PFSK-1 (cell line): ENCODE measurements at regions not wholly inside any gene's neighbourhood (a gene's known extent, or its start where the extent isn't known, plus 50 kb on each side); places are given as distances from the start of the nearest gene placed in this dataset.

Experiments used
- FOXP2 ChIP-seq: optimal IDR thresholded peaks from 2 replicates; pipeline ENCODE3; 2011; ENCODE audit warnings: borderline replicate concordance, control low read depth, inconsistent platforms; ENCODE audit not compliant: insufficient read depth; ENCODE audit errors: extremely low read length, extremely low read depth
- POLR2AphosphoS5 ChIP-seq: IDR thresholded peaks from 2 replicates; pipeline ENCODE4 v1.6.1; 2012; ENCODE audit warnings: low read depth, mild to moderate bottlenecking, control low read depth, low read length, moderate library complexity
- REST ChIP-seq, 2 experiments: IDR thresholded peaks; 2 replicates each; pipeline versions ENCODE4 v1.6.1 to v1.8.0; 2011 to 2012; ENCODE audit warnings: low read depth in 2 of 2, low read length in 2 of 2, control low read depth in 1 of 2, inconsistent platforms in 1 of 2, mild to moderate bottlenecking in 1 of 2, moderate library complexity in 1 of 2; ENCODE audit not compliant: insufficient read depth in 1 of 2
- SIN3A ChIP-seq: IDR thresholded peaks from 2 replicates; pipeline ENCODE4 v1.6.1; 2012; ENCODE audit warnings: mild to moderate bottlenecking, low read length, moderate library complexity, borderline replicate concordance; ENCODE audit not compliant: insufficient read depth

- TF ChIP-seq REST (IDR thresholded peaks at IDR 0.05; ENCODE audit: insufficient read depth in 1 of 2, low read depth in 2 of 2, low read length in 2 of 2) (no peak), FOXP2 (no peak), SIN3A (no peak), POLR2AphosphoS5 (no peak)
Observed at GRCh38 chr7:25543798-25544197, 315.5 kb upstream of the NPVF start.
